ENCODE measurements at regions not wholly inside any gene's neighbourhood (a gene's known extent, or its start where the extent isn't known, plus 50 kb on each side); places are given as distances from the start of the nearest gene placed in this dataset.
"Not testable (repeated sequence)": the region's sequence is repeated elsewhere in the genome, so short reads cannot be mapped to it uniquely, and the experiment has no call there.

GRCh38 chr4:158122501-158122900 is 50.3 kb downstream of the GASK1B start:
- no peak for DNase-seq

GRCh38 chr4:158121161-158121579 is 51.7 kb downstream of the GASK1B start:
- no peak for DNase-seq

- not testable (repeated sequence) for DNase-seq
Observed at GRCh38 chr4:158120645-158121151, 52.1 kb downstream of the GASK1B start.

GRCh38 chr4:158112611-158113010 is 60.2 kb downstream of the GASK1B start:
- DNase-seq: no peak

GRCh38 chr4:158111241-158111640 is 61.6 kb downstream of the GASK1B start:
- DNase-seq: no peak

GRCh38 chr4:158102904-158103303 is 69.9 kb downstream of the GASK1B start:
- DNase-seq: no peak

- DNase-seq: no peak
Observed at GRCh38 chr4:158099686-158100085, 73.1 kb downstream of the GASK1B start.

- DNase-seq: no peak
Observed at GRCh38 chr4:158098802-158099201, 74.0 kb downstream of the GASK1B start.

GRCh38 chr4:158094413-158095134 is 78.3 kb downstream of the GASK1B start:
- DNase-seq: no peak

- DNase-seq: no peak
Observed at GRCh38 chr4:158090323-158090722, 82.5 kb downstream of the GASK1B start.

GRCh38 chr4:158089897-158090296 is 82.9 kb downstream of the GASK1B start:
- DNase-seq: not testable (repeated sequence)

- no peak for DNase-seq
Observed at GRCh38 chr4:158080354-158080753, 92.5 kb downstream of the GASK1B start.

GRCh38 chr4:158079661-158080060 is 93.2 kb downstream of the GASK1B start:
- no peak for DNase-seq

- no peak for DNase-seq
Observed at GRCh38 chr4:158077835-158078234, 95.0 kb downstream of the GASK1B start.

- DNase-seq: no peak
Observed at GRCh38 chr4:158074851-158075250, 98.0 kb downstream of the GASK1B start.

GRCh38 chr4:158071931-158072330 is 100.9 kb downstream of the GASK1B start:
- DNase-seq: no peak

GRCh38 chr4:158068068-158068467 is 104.8 kb downstream of the GASK1B start:
- no peak for DNase-seq

GRCh38 chr4:158067646-158068045 is 105.2 kb downstream of the GASK1B start:
- DNase-seq: no peak

- DNase-seq: no peak
Observed at GRCh38 chr4:158065603-158066002, 107.2 kb downstream of the GASK1B start.

GRCh38 chr4:158065176-158065575 is 107.6 kb downstream of the GASK1B start:
- DNase-seq: no peak

GRCh38 chr4:158056689-158057245 is 116.1 kb downstream of the GASK1B start:
- DNase-seq: no peak

GRCh38 chr4:158055668-158056067 is 117.2 kb downstream of the GASK1B start:
- DNase-seq: no peak

- no peak for DNase-seq
Observed at GRCh38 chr4:158053801-158054200, 119.0 kb downstream of the GASK1B start.

- DNase-seq: no peak
Observed at GRCh38 chr4:158053086-158053485, 119.7 kb downstream of the GASK1B start.

Measured in activated CD8-positive, alpha-beta memory T cell treated with anti-CD3 and anti-CD28 coated beads, Interleukin-2, amount 50 U/mL, for 48 hours (primary cell).